ENCODE measurements at regions not wholly inside any gene's neighbourhood (a gene's known extent, or its start where the extent isn't known, plus 50 kb on each side); places are given as distances from the start of the nearest gene placed in this dataset.
"Not testable (repeated sequence)": the region's sequence is repeated elsewhere in the genome, so short reads cannot be mapped to it uniquely, and the experiment has no call there.

DNA sequence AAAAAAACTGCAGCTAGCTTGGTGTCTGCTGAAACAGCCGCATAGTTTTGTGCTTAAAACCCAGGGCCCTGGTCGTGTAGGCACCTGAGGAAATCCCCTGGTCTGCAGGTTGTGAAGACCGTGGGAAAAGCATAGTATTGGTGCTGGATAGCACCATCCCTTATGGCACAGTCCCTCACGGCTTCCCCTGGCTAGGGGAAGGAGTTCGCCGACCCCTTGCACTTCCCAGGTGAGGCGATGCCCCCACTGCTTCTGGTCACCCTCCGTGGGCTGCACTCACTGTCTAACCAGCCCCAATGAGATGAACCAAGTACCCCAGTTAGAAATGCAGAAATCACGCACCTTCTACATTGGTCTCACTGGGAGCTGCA, 1105.1 kb downstream of the STPG2 start:
- H3K27ac Mint-ChIP-seq (ENCODE audit: unreplicated experiment), result no peak overlapping the region

GRCh38 chr4:97072666-97073065, 1070.6 kb downstream of the STPG2 start:
- Mint-ChIP-seq H3K27ac (ENCODE audit: unreplicated experiment) (no peak overlapping the region), H3K27me3 (ENCODE audit: unreplicated experiment) (no peaks in the 10 kb centered on the region)

More for the DNA sequence above, 1105.1 kb downstream of the STPG2 start:
- no peaks in the 10 kb centered on the region for H3K36me3 Mint-ChIP-seq (ENCODE audit: unreplicated experiment)
- no peaks in the 10 kb centered on the region for H3K27me3 Mint-ChIP-seq (ENCODE audit: unreplicated experiment)
- no peaks in the 10 kb centered on the region for H3K9me3 Mint-ChIP-seq (ENCODE audit: unreplicated experiment)
- no peak overlapping the region for H3K4me3 Mint-ChIP-seq (ENCODE audit: unreplicated experiment)
- H3K4me1 Mint-ChIP-seq (ENCODE audit: low read depth, unreplicated experiment), result no peaks in the 10 kb centered on the region
- DNase-seq, result no peak
- TF ChIP-seq, protein P1, sequence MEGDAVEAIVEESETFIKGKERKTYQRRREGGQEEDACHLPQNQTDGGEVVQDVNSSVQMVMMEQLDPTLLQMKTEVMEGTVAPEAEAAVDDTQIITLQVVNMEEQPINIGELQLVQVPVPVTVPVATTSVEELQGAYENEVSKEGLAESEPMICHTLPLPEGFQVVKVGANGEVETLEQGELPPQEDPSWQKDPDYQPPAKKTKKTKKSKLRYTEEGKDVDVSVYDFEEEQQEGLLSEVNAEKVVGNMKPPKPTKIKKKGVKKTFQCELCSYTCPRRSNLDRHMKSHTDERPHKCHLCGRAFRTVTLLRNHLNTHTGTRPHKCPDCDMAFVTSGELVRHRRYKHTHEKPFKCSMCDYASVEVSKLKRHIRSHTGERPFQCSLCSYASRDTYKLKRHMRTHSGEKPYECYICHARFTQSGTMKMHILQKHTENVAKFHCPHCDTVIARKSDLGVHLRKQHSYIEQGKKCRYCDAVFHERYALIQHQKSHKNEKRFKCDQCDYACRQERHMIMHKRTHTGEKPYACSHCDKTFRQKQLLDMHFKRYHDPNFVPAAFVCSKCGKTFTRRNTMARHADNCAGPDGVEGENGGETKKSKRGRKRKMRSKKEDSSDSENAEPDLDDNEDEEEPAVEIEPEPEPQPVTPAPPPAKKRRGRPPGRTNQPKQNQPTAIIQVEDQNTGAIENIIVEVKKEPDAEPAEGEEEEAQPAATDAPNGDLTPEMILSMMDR (IDR thresholded peaks at IDR 0.05; ENCODE audit: partially characterized antibody, unreplicated experiment), result no peak

DNA sequence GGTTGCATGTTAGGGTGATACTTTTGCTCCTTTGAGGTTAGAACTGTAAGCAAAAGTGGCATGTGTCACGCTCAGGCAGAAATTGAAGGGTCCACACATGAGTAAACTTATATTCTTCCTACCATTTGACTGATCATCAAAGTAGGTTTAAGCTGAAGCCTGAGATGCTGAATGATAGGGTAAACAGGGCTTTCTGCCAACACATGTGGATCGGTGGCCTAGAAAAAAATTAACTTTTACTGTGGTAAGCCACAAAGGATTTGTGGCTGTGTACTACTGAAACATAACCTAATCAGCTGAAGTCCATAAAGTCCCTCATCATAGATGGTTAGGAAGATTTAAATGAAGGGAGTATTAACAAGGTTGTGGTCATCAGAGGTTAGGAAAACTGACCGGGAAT, 1070.1 kb downstream of the STPG2 start:
- no peak for DNase-seq
- Mint-ChIP-seq H3K9me3 (ENCODE audit: unreplicated experiment) (no peaks in the 10 kb centered on the region), H3K27ac (ENCODE audit: unreplicated experiment) (no peak overlapping the region), H3K4me3 (ENCODE audit: unreplicated experiment) (no peak overlapping the region), H3K27me3 (ENCODE audit: unreplicated experiment) (no peaks in the 10 kb centered on the region), H3K4me1 (ENCODE audit: low read depth, unreplicated experiment) (no peaks in the 10 kb centered on the region), H3K36me3 (ENCODE audit: unreplicated experiment) (no peaks in the 10 kb centered on the region)
- TF ChIP-seq, protein P1 (IDR thresholded peaks at IDR 0.05; ENCODE audit: partially characterized antibody, unreplicated experiment), result no peak

More at GRCh38 chr4:97072666-97073065, 1070.6 kb downstream of the STPG2 start:
- H3K4me3 Mint-ChIP-seq (ENCODE audit: unreplicated experiment), result no peak overlapping the region
- no peak for DNase-seq
- H3K9me3 Mint-ChIP-seq (ENCODE audit: unreplicated experiment), result no peaks in the 10 kb centered on the region
- TF ChIP-seq, protein P1 (IDR thresholded peaks at IDR 0.05; ENCODE audit: partially characterized antibody, unreplicated experiment), result no peak
- H3K4me1 Mint-ChIP-seq (ENCODE audit: low read depth, unreplicated experiment), result no peaks in the 10 kb centered on the region
- H3K36me3 Mint-ChIP-seq (ENCODE audit: unreplicated experiment), result no peaks in the 10 kb centered on the region

GRCh38 chr4:97074531-97074930, 1068.7 kb downstream of the STPG2 start:
- Mint-ChIP-seq H3K36me3 (ENCODE audit: unreplicated experiment) (no peaks in the 10 kb centered on the region), H3K4me1 (ENCODE audit: low read depth, unreplicated experiment) (no peaks in the 10 kb centered on the region), H3K9me3 (ENCODE audit: unreplicated experiment) (no peaks in the 10 kb centered on the region), H3K4me3 (ENCODE audit: unreplicated experiment) (no peak overlapping the region), H3K27me3 (ENCODE audit: unreplicated experiment) (no peaks in the 10 kb centered on the region), H3K27ac (ENCODE audit: unreplicated experiment) (no peak overlapping the region)
- DNase-seq, result no peak
- TF ChIP-seq, protein P1 (IDR thresholded peaks at IDR 0.05; ENCODE audit: partially characterized antibody, unreplicated experiment), result no peak

GRCh38 chr4:97081951-97082350, 1061.3 kb downstream of the STPG2 start:
- Mint-ChIP-seq H3K27ac (ENCODE audit: unreplicated experiment) (no peak overlapping the region), H3K4me1 (ENCODE audit: low read depth, unreplicated experiment) (no peaks in the 10 kb centered on the region), H3K4me3 (ENCODE audit: unreplicated experiment) (no peak overlapping the region), H3K27me3 (ENCODE audit: unreplicated experiment) (no peaks in the 10 kb centered on the region), H3K9me3 (ENCODE audit: unreplicated experiment) (no peaks in the 10 kb centered on the region), H3K36me3 (ENCODE audit: unreplicated experiment) (no peaks in the 10 kb centered on the region)
- TF ChIP-seq, protein P1 (IDR thresholded peaks at IDR 0.05; ENCODE audit: partially characterized antibody, unreplicated experiment), result no peak
- no peak for DNase-seq

DNA sequence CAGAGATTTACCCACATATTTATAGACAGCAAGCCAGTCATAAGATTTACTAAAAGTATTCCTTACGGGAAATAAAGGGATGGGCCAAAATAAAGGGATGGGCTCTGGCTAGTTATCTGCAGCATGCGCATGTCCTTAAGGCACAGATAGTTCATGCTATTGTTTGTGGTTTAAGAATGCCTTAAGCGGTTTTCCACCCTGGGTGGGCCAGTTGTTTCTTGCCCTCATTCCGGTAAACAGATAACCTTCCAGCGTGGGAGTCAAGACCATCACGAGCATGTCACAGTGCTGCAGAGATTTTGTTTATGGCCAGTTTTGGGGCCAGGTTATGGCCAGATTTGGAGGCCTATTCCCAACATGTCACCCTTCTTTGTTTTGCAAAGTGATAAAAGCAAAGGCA, 1046.2 kb downstream of the STPG2 start:
- not testable (repeated sequence) for H3K4me1 Mint-ChIP-seq (ENCODE audit: low read depth, unreplicated experiment); H3K9me3 Mint-ChIP-seq (ENCODE audit: unreplicated experiment); H3K4me3 Mint-ChIP-seq (ENCODE audit: unreplicated experiment); H3K27ac Mint-ChIP-seq (ENCODE audit: unreplicated experiment); H3K27me3 Mint-ChIP-seq (ENCODE audit: unreplicated experiment); H3K36me3 Mint-ChIP-seq (ENCODE audit: unreplicated experiment); DNase-seq

DNA sequence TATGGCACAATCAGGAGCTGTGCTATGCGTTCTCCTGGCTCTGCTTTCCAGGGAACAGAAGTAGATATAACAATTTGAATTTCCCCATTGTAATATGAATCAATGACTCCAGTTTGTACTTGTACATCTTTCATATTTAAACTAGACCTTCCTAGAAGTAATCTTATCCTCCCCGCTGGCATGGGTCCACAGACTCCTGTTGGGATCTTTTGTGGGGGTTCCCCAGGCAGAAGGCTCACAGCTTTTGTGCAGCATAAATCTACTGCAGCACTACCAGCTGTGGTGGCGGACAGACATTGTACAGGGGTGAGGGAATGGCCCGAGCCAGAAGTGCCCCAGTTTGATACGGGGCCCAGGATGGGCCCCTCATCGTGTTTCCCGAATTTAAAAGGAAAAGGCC, 1042.1 kb downstream of the STPG2 start:
- H3K27ac Mint-ChIP-seq (ENCODE audit: unreplicated experiment); H3K9me3 Mint-ChIP-seq (ENCODE audit: unreplicated experiment); H3K4me3 Mint-ChIP-seq (ENCODE audit: unreplicated experiment); H3K36me3 Mint-ChIP-seq (ENCODE audit: unreplicated experiment); H3K27me3 Mint-ChIP-seq (ENCODE audit: unreplicated experiment); DNase-seq; H3K4me1 Mint-ChIP-seq (ENCODE audit: low read depth, unreplicated experiment): not testable (repeated sequence)

All from glutamatergic neuron (in vitro differentiated cells).